ENCODE measurements at regions not wholly inside any gene's neighbourhood (a gene's known extent, or its start where the extent isn't known, plus 50 kb on each side); places are given as distances from the start of the nearest gene placed in this dataset.

DNA sequence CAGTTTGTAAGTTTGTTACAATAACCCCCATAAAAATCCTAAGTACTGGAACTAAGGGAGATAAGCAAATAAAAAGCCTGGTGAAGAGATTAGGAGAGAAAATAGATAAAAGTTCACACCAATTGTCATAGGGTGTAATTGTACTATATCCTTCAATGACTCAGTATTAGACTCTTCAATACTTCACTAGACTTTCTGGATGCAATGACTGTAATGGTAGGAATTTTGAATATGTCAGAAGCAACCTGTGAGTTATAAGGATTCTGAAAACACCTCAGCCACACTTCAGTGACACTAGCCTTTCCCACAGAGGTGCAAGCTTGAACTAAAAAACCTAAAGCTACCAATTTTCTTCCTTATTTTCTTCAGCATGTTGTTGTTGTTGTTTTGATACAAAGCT, 147.9 kb downstream of the PTGER3 start:
- TF ChIP-seq CTCF (IDR thresholded peaks at IDR 0.05) (no peak), POLR2A (IDR thresholded peaks at IDR 0.05) (no peak), EP300 (IDR thresholded peaks at IDR 0.05) (no peak)
